ENCODE measurements at regions not wholly inside any gene's neighbourhood (a gene's known extent, or its start where the extent isn't known, plus 50 kb on each side); places are given as distances from the start of the nearest gene placed in this dataset.

- Histone ChIP-seq H3K4me1 (ENCODE audit: control insufficient read depth in 5 of 5, insufficient read depth in 5 of 5, low read length in 5 of 5) (peaks cover 0 to 7% (median 0%) of the 10 kb centered on the region in 5 donors), H3K27me3 (ENCODE audit: control insufficient read depth in 3 of 3, insufficient read depth in 3 of 3, low read length in 2 of 3) (peaks cover 0 to 4% (median 0%) of the 10 kb centered on the region in 3 donors), H3K9me3 (ENCODE audit: control insufficient read depth in 4 of 4, insufficient read depth in 3 of 4, low read length in 3 of 4) (no peaks in the 10 kb centered on the region), H3K4me3 (no peak overlapping the region), H3K27ac (ENCODE audit: low read depth in 1 of 2, low read length in 1 of 2) (no peak overlapping the region), H3K36me3 (ENCODE audit: control insufficient read depth in 4 of 4, insufficient read depth in 4 of 4, low read length in 4 of 4) (no peaks in the 10 kb centered on the region), H3K9ac (ENCODE audit: insufficient read depth in 1 of 2, low read length in 2 of 2) (no peak overlapping the region)
- ATAC-seq (ENCODE audit: insufficient read depth, low FRiP score), result no peak
- DNase-seq, result peak in 1 of 3 donors; percentile 28
- TF ChIP-seq CTCF (IDR thresholded peaks at IDR 0.05; ENCODE audit: control extremely low read depth, extremely low read depth), result no peak
- 65 to 75% methylated on average over 16 of the region's 16 CpGs for WGBS, 2 donors
Observed at GRCh38 chr7:425794-426188, 93.9 kb downstream of the PDGFA start.

GRCh38 chr7:426510-426909 lies 93.1 kb downstream of the PDGFA start:
- Histone ChIP-seq H3K27me3 (ENCODE audit: control insufficient read depth in 3 of 3, insufficient read depth in 3 of 3, low read length in 2 of 3) (peaks cover 0 to 4% (median 0%) of the 10 kb centered on the region in 3 donors), H3K4me1 (ENCODE audit: control insufficient read depth in 5 of 5, insufficient read depth in 5 of 5, low read length in 5 of 5) (peaks cover 0 to 7% (median 0%) of the 10 kb centered on the region in 5 donors), H3K9me3 (ENCODE audit: control insufficient read depth in 4 of 4, insufficient read depth in 3 of 4, low read length in 3 of 4) (no peaks in the 10 kb centered on the region), H3K9ac (ENCODE audit: insufficient read depth in 1 of 2, low read length in 2 of 2) (no peak overlapping the region), H3K36me3 (ENCODE audit: control insufficient read depth in 4 of 4, insufficient read depth in 4 of 4, low read length in 4 of 4) (no peaks in the 10 kb centered on the region), H3K4me3 (no peak overlapping the region), H3K27ac (ENCODE audit: low read depth in 1 of 2, low read length in 1 of 2) (no peak overlapping the region)
- ATAC-seq (ENCODE audit: insufficient read depth, low FRiP score) (no peak), DNase-seq (no peak)
- TF ChIP-seq CTCF (IDR thresholded peaks at IDR 0.05; ENCODE audit: control extremely low read depth, extremely low read depth), result no peak
- 91% methylated on average over 12 of the region's 12 CpGs for WGBS, 2 donors

- Histone ChIP-seq H3K9ac (ENCODE audit: insufficient read depth in 1 of 2, low read length in 2 of 2) (no peak overlapping the region), H3K4me1 (ENCODE audit: control insufficient read depth in 5 of 5, insufficient read depth in 5 of 5, low read length in 5 of 5) (peaks cover 0 to 7% (median 0%) of the 10 kb centered on the region in 5 donors), H3K9me3 (ENCODE audit: control insufficient read depth in 4 of 4, insufficient read depth in 3 of 4, low read length in 3 of 4) (no peaks in the 10 kb centered on the region), H3K36me3 (ENCODE audit: control insufficient read depth in 4 of 4, insufficient read depth in 4 of 4, low read length in 4 of 4) (no peaks in the 10 kb centered on the region), H3K27ac (ENCODE audit: low read depth in 1 of 2, low read length in 1 of 2) (no peak overlapping the region), H3K4me3 (no peak overlapping the region), H3K27me3 (ENCODE audit: control insufficient read depth in 3 of 3, insufficient read depth in 3 of 3, low read length in 2 of 3) (peaks cover 0 to 4% (median 0%) of the 10 kb centered on the region in 3 donors)
- no peak for DNase-seq
- no peak for TF ChIP-seq CTCF (IDR thresholded peaks at IDR 0.05; ENCODE audit: control extremely low read depth, extremely low read depth)
- no peak for ATAC-seq (ENCODE audit: insufficient read depth, low FRiP score)
- 93 to 94% methylated on average over 18 of the region's 18 CpGs for WGBS, 2 donors
Observed at GRCh38 chr7:427506-428103, 92.0 kb downstream of the PDGFA start.

GRCh38 chr7:428387-428786 lies 91.3 kb downstream of the PDGFA start:
- no peak overlapping the region for H3K9ac ChIP-seq (ENCODE audit: insufficient read depth in 1 of 2, low read length in 2 of 2)
- no peak overlapping the region for H3K4me3 ChIP-seq
- ATAC-seq (ENCODE audit: insufficient read depth, low FRiP score), result no peak
- H3K4me1 ChIP-seq (ENCODE audit: control insufficient read depth in 5 of 5, insufficient read depth in 5 of 5, low read length in 5 of 5), result peaks cover 0 to 7% (median 0%) of the 10 kb centered on the region in 5 donors
- TF ChIP-seq CTCF (IDR thresholded peaks at IDR 0.05; ENCODE audit: control extremely low read depth, extremely low read depth), result no peak
- no peak overlapping the region for H3K27ac ChIP-seq (ENCODE audit: low read depth in 1 of 2, low read length in 1 of 2)
- H3K9me3 ChIP-seq (ENCODE audit: control insufficient read depth in 4 of 4, insufficient read depth in 3 of 4, low read length in 3 of 4), result no peaks in the 10 kb centered on the region
- no peaks in the 10 kb centered on the region for H3K36me3 ChIP-seq (ENCODE audit: control insufficient read depth in 4 of 4, insufficient read depth in 4 of 4, low read length in 4 of 4)
- DNase-seq, result no peak
- H3K27me3 ChIP-seq (ENCODE audit: control insufficient read depth in 3 of 3, insufficient read depth in 3 of 3, low read length in 2 of 3), result peaks cover 0 to 4% (median 0%) of the 10 kb centered on the region in 3 donors
- 96 to 97% methylated on average over 18 of the region's 18 CpGs for WGBS, 2 donors

Data from lung (tissue), 11 donors.